Activated naive CD4-positive, alpha-beta T cell treated with anti-CD3 and anti-CD28 coated beads for 36 hours (primary cell): ENCODE measurements at regions not wholly inside any gene's neighbourhood (a gene's known extent, or its start where the extent isn't known, plus 50 kb on each side); places are given as distances from the start of the nearest gene placed in this dataset.
"Not testable (repeated sequence)": the region's sequence is repeated elsewhere in the genome, so short reads cannot be mapped to it uniquely, and the experiment has no call there.

Experiments
- CTCF ChIA-PET: fragments of 350-600 bp; sonication (Branson Sonifier 250); formaldehyde crosslinking; loops from one replicate; lab custom pipeline; 2021; ENCODE audit warnings: antibody characterized with exemption; lab: Charles Lee
- DNase-seq: peaks from one replicate; pipeline ENCODE4 v3.0.0-alpha.2; 2020
- H3K27ac Mint-ChIP-seq: one replicate; pipeline ENCODE4 v1.8.0; 2021; ENCODE audit warnings: mild to moderate bottlenecking, mixed read lengths
- H3K27me3 Mint-ChIP-seq: one replicate; pipeline ENCODE4 v1.8.0; 2021; ENCODE audit warnings: low read depth, mixed read lengths
- H3K36me3 Mint-ChIP-seq: one replicate; pipeline ENCODE4 v1.8.0; 2021; ENCODE audit warnings: low read depth, mixed read lengths
- H3K4me1 Mint-ChIP-seq: one replicate; pipeline ENCODE4 v1.8.0; 2021; ENCODE audit warnings: low read depth, mixed read lengths
- H3K4me3 Mint-ChIP-seq: one replicate; pipeline ENCODE4 v1.8.0; 2021; ENCODE audit warnings: mild to moderate bottlenecking, moderate library complexity, mixed read lengths
- H3K9me3 Mint-ChIP-seq: one replicate; pipeline ENCODE4 v1.8.0; 2021; ENCODE audit warnings: mixed read lengths
- intact Hi-C: fragments of 100-400 bp; cut with micrococcal nuclease; formaldehyde crosslinking; loops from one replicate; pipeline ENCODE4 v1.15.1; 2023

GRCh38 chr4:134145369-134145768 is 56.2 kb downstream of the PABPC4L start:
- intact Hi-C loops: no loop called here
- Mint-ChIP-seq H3K36me3 (no peaks in the 10 kb centered on the region), H3K27ac (no peak overlapping the region), H3K27me3 (no peaks in the 10 kb centered on the region), H3K9me3 (peaks cover 6% of the 10 kb centered on the region), H3K4me3 (no peak overlapping the region), H3K4me1 (no peaks in the 10 kb centered on the region)
- CTCF ChIA-PET: no interaction called here
- no peak for DNase-seq

- H3K27ac Mint-ChIP-seq: no peak overlapping the region
- H3K4me1 Mint-ChIP-seq: no peaks in the 10 kb centered on the region
- H3K27me3 Mint-ChIP-seq: no peaks in the 10 kb centered on the region
- DNase-seq: no peak
- intact Hi-C loops: no loop called here
- peaks cover 6% of the 10 kb centered on the region for H3K9me3 Mint-ChIP-seq
- CTCF ChIA-PET: no interaction called here
- H3K36me3 Mint-ChIP-seq: no peaks in the 10 kb centered on the region
- no peak overlapping the region for H3K4me3 Mint-ChIP-seq
Measured at GRCh38 chr4:134144337-134144736, 57.3 kb downstream of the PABPC4L start.

GRCh38 chr4:134141728-134142127 is 59.9 kb downstream of the PABPC4L start:
- peaks cover 3% of the 10 kb centered on the region for H3K9me3 Mint-ChIP-seq
- DNase-seq: no peak
- H3K36me3 Mint-ChIP-seq: no peaks in the 10 kb centered on the region
- no peak overlapping the region for H3K4me3 Mint-ChIP-seq
- no peaks in the 10 kb centered on the region for H3K4me1 Mint-ChIP-seq
- CTCF ChIA-PET: no interaction called here
- intact Hi-C loops: no loop called here
- H3K27me3 Mint-ChIP-seq: no peaks in the 10 kb centered on the region
- no peak overlapping the region for H3K27ac Mint-ChIP-seq

- H3K9me3 Mint-ChIP-seq: peaks cover 1% of the 10 kb centered on the region
- intact Hi-C loops: no loop called here
- no peaks in the 10 kb centered on the region for H3K36me3 Mint-ChIP-seq
- H3K27me3 Mint-ChIP-seq: no peaks in the 10 kb centered on the region
- no peak overlapping the region for H3K27ac Mint-ChIP-seq
- DNase-seq: no peak
- CTCF ChIA-PET: interaction anchor here (0.6 kb wide), 1 partner anchor 115 kb away, joined by 3 read pairs; no protein-coding TSS in a partner anchor
- H3K4me1 Mint-ChIP-seq: no peaks in the 10 kb centered on the region
- H3K4me3 Mint-ChIP-seq: no peak overlapping the region
Measured at GRCh38 chr4:134139188-134139587, 62.4 kb downstream of the PABPC4L start.

- CTCF ChIA-PET: no interaction called here
- intact Hi-C loops: no loop called here
- no peaks in the 10 kb centered on the region for H3K27me3 Mint-ChIP-seq
- DNase-seq: no peak
- no peaks in the 10 kb centered on the region for H3K4me1 Mint-ChIP-seq
- H3K4me3 Mint-ChIP-seq: no peak overlapping the region
- H3K9me3 Mint-ChIP-seq: peaks cover 12% of the 10 kb centered on the region
- no peak overlapping the region for H3K27ac Mint-ChIP-seq
- no peaks in the 10 kb centered on the region for H3K36me3 Mint-ChIP-seq
Measured at GRCh38 chr4:134132086-134132783, 69.4 kb downstream of the PABPC4L start.

GRCh38 chr4:134126955-134127354 is 74.6 kb downstream of the PABPC4L start:
- no peaks in the 10 kb centered on the region for H3K36me3 Mint-ChIP-seq
- CTCF ChIA-PET: no interaction called here
- intact Hi-C loops: no loop called here
- H3K4me3 Mint-ChIP-seq: no peak overlapping the region
- H3K27me3 Mint-ChIP-seq: no peaks in the 10 kb centered on the region
- peaks cover 12% of the 10 kb centered on the region for H3K9me3 Mint-ChIP-seq
- no peak overlapping the region for H3K27ac Mint-ChIP-seq
- DNase-seq: no peak
- H3K4me1 Mint-ChIP-seq: no peaks in the 10 kb centered on the region

- intact Hi-C loops: no loop called here
- H3K27ac Mint-ChIP-seq: no peak overlapping the region
- no peaks in the 10 kb centered on the region for H3K36me3 Mint-ChIP-seq
- no peak for DNase-seq
- H3K4me1 Mint-ChIP-seq: no peaks in the 10 kb centered on the region
- H3K4me3 Mint-ChIP-seq: no peak overlapping the region
- no peaks in the 10 kb centered on the region for H3K27me3 Mint-ChIP-seq
- CTCF ChIA-PET: no interaction called here
- peaks cover 12% of the 10 kb centered on the region for H3K9me3 Mint-ChIP-seq
Measured at GRCh38 chr4:134126000-134126560, 75.5 kb downstream of the PABPC4L start.

GRCh38 chr4:134122903-134123302 is 78.7 kb downstream of the PABPC4L start:
- no peak for DNase-seq
- CTCF ChIA-PET: no interaction called here
- Mint-ChIP-seq H3K27me3 (no peaks in the 10 kb centered on the region), H3K9me3 (peaks cover 3% of the 10 kb centered on the region), H3K4me1 (no peaks in the 10 kb centered on the region), H3K4me3 (no peak overlapping the region), H3K27ac (no peak overlapping the region), H3K36me3 (no peaks in the 10 kb centered on the region)
- intact Hi-C loops: no loop called here

- Mint-ChIP-seq H3K4me3 (no peak overlapping the region), H3K27me3 (no peaks in the 10 kb centered on the region), H3K36me3 (no peaks in the 10 kb centered on the region), H3K27ac (no peak overlapping the region), H3K9me3 (peaks cover 6% of the 10 kb centered on the region), H3K4me1 (no peaks in the 10 kb centered on the region)
- DNase-seq: no peak
- intact Hi-C loops: no loop called here
- CTCF ChIA-PET: interaction anchor here (0.7 kb wide), 1 partner anchor 87 kb away, joined by 3 read pairs; no protein-coding TSS in a partner anchor
Measured at GRCh38 chr4:134117392-134118183, 84.0 kb downstream of the PABPC4L start.

GRCh38 chr4:134089885-134090284 is 111.7 kb downstream of the PABPC4L start:
- H3K4me3 Mint-ChIP-seq: no peak overlapping the region
- no peak for DNase-seq
- H3K36me3 Mint-ChIP-seq: no peaks in the 10 kb centered on the region
- no peak overlapping the region for H3K27ac Mint-ChIP-seq
- H3K4me1 Mint-ChIP-seq: no peaks in the 10 kb centered on the region
- CTCF ChIA-PET: no interaction called here
- peaks cover 2% of the 10 kb centered on the region for H3K9me3 Mint-ChIP-seq
- intact Hi-C loops: no loop called here
- H3K27me3 Mint-ChIP-seq: no peaks in the 10 kb centered on the region

GRCh38 chr4:134085496-134085895 is 116.1 kb downstream of the PABPC4L start:
- H3K27ac Mint-ChIP-seq: no peak overlapping the region
- CTCF ChIA-PET: no interaction called here
- DNase-seq: no peak
- no peak overlapping the region for H3K4me3 Mint-ChIP-seq
- no peaks in the 10 kb centered on the region for H3K27me3 Mint-ChIP-seq
- peaks cover 2% of the 10 kb centered on the region for H3K9me3 Mint-ChIP-seq
- H3K4me1 Mint-ChIP-seq: no peaks in the 10 kb centered on the region
- intact Hi-C loops: no loop called here
- H3K36me3 Mint-ChIP-seq: no peaks in the 10 kb centered on the region

GRCh38 chr4:134079085-134079484 is 122.5 kb downstream of the PABPC4L start:
- H3K4me1 Mint-ChIP-seq, H3K27ac Mint-ChIP-seq, H3K9me3 Mint-ChIP-seq, H3K36me3 Mint-ChIP-seq, H3K27me3 Mint-ChIP-seq, intact Hi-C loops, H3K4me3 Mint-ChIP-seq, CTCF ChIA-PET, DNase-seq: not testable (repeated sequence)
